ENCODE measurements at regions not wholly inside any gene's neighbourhood (a gene's known extent, or its start where the extent isn't known, plus 50 kb on each side); places are given as distances from the start of the nearest gene placed in this dataset.

DNA sequence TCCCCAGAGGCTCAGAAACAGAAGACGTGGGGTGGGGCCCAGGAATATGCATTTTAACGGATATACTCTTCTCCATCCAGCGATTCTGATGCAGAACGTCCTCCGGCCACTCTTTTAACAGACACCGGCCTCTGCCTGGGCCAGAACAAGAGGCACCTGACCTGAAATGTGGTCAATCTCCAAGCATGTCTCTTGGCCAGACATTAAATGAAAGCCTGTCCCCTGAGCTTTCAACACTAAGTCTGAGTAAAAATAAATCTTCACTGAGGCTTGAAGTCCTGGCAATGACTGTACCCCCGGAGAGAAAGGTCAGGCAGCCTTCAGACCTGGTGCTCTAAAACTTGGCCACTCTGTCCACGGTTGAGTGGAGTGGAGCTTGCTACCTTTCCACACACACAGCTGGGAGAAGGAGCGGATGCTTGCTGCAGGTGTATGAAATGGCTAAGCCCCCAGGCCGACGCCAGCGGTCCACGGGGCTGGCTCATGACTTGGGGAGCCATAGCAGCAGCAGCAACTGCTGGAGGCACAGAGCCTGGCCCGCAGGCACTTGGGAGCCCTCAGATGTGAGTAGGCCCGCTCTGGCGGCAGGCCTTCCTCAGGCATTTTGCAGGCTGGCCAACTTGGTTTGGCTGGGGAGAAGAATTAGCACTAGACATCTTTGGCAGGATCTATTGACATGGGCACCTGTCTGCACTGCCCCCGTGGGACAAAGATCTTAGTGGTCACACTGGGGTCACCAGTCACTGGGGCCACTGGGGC, 79.7 kb downstream of the TMEM17 start:
- TF ChIP-seq, protein P1, sequence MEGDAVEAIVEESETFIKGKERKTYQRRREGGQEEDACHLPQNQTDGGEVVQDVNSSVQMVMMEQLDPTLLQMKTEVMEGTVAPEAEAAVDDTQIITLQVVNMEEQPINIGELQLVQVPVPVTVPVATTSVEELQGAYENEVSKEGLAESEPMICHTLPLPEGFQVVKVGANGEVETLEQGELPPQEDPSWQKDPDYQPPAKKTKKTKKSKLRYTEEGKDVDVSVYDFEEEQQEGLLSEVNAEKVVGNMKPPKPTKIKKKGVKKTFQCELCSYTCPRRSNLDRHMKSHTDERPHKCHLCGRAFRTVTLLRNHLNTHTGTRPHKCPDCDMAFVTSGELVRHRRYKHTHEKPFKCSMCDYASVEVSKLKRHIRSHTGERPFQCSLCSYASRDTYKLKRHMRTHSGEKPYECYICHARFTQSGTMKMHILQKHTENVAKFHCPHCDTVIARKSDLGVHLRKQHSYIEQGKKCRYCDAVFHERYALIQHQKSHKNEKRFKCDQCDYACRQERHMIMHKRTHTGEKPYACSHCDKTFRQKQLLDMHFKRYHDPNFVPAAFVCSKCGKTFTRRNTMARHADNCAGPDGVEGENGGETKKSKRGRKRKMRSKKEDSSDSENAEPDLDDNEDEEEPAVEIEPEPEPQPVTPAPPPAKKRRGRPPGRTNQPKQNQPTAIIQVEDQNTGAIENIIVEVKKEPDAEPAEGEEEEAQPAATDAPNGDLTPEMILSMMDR (IDR thresholded peaks at IDR 0.05; ENCODE audit: insufficient read depth, low read length): no peak
- no peak overlapping the region for H3K4me3 ChIP-seq (ENCODE audit: low read depth, low read length)
- no peak for DNase-seq (ENCODE audit: low read depth)

DNA sequence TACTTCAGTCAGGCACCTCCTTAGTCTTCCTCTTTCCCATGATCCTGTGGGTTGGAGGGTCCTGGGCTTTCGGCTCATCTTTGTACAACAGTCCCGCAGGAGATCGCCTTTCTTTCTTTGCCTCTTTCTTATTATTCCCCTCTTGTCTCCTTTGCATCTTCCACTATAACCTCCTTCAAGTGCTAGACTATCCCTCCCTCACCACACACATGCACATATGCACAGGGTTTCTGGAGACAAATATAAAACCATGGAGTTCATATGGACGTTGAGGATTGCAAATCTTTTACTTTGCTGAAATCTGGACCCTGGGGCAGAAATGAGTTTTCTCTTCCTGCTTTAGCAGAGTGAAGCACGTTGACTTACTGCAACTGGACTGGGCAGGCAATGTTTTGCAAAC, 80.3 kb downstream of the TMEM17 start:
- no peak for DNase-seq (ENCODE audit: low read depth)
- TF ChIP-seq, protein P1 (IDR thresholded peaks at IDR 0.05; ENCODE audit: insufficient read depth, low read length): no peak

DNA sequence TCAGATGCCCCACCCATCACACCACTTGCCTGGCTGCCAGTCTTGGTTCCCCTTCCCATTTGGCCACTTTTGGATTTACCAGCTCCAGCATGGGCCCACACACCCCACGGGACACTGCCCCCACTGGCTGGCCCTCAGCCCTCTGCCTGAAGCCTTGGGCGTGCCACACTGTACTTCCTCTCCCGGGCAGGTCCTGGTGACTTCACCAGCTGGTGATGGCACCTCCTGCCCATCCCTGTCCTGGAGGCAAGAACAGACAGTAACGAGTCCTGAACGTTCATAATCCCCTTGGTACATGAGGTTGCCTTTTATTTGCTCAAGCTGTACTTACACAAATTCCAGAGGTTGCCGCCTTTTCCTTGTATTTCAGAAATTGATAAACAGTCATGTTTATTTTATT, 81.1 kb downstream of the TMEM17 start:
- no peak overlapping the region for H3K4me3 ChIP-seq (ENCODE audit: low read depth, low read length)
- TF ChIP-seq, protein P1 (IDR thresholded peaks at IDR 0.05; ENCODE audit: insufficient read depth, low read length): no peak
- DNase-seq (ENCODE audit: low read depth): no peak

More for the DNA sequence above, 80.3 kb downstream of the TMEM17 start:
- H3K4me3 ChIP-seq (ENCODE audit: low read depth, low read length): no peak overlapping the region

DNA sequence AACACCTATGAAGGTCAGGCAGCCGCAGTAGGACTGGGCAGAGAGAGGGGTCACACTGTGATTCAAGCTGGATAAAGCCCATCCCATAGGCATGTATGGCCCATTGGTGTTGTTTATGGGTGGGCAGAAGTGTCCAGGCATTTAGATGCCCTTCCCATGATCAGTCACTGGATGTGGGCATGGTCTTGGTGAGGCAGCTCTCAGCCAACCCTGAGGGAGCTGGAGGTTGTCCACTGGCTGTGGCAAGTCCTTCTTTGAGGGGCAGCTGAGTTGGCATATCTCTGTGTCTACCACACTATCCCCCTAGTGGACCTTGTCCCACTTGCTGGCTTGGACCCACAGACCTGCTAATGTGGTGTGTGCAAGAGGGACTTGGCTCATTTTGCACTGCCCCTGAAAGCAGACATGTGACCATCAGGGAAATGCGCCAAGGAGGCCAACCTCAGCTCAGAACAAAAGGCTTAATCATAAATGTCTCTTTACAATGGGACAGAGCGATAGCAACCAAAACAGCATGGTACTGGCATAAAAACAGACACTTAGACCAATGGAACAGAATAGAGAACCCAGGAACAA, 82.0 kb downstream of the TMEM17 start:
- H3K4me3 ChIP-seq (ENCODE audit: low read depth, low read length): no peak overlapping the region
- TF ChIP-seq, protein P1 (IDR thresholded peaks at IDR 0.05; ENCODE audit: insufficient read depth, low read length): no peak
- peak; percentile 17 for DNase-seq (ENCODE audit: low read depth)

DNA sequence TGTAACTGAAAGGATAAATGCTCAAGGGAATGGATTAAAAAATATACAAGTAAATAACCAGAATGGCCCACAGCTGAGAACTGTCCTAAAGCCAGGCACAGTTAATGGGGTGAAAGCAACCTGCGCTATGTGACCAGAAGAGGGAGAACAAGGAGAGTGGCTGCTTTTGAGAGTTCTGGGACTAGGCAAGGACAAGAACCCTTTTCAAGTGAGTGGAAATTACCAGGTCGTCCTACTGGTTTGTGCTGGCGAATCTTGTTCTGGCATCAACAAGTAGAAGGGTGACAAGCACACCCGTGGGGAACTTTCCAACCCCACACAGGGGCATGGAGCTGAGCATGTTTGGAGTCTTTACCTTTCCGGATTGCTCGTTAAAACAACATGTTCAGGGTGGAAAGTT, 82.8 kb downstream of the TMEM17 start:
- DNase-seq (ENCODE audit: low read depth): peak; percentile 24
- H3K4me3 ChIP-seq (ENCODE audit: low read depth, low read length): no peak overlapping the region
- TF ChIP-seq, protein P1 (IDR thresholded peaks at IDR 0.05; ENCODE audit: insufficient read depth, low read length): peak; percentile 53

DNA sequence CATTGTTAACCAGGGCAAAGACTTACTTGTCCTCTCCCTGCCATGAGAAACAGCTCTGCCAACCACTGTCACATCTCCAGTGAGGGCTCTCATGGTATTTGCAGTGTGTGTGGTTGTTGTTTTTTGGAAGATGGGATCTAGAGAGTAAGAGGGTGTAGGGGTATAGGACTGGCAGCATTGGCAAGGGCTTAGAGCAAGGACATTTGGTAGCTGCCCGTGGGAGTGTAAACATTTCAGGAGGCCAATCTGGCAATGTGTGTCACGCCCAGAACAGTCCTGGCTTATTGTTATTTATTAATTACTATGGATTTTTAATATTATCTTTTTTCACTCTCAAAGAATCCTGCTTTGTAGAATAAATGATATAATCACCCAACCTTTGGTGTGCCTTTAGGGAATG, 90.5 kb downstream of the TMEM17 start:
- H3K4me3 ChIP-seq (ENCODE audit: low read depth, low read length): no peak overlapping the region
- DNase-seq (ENCODE audit: low read depth): no peak
- TF ChIP-seq, protein P1 (IDR thresholded peaks at IDR 0.05; ENCODE audit: insufficient read depth, low read length): no peak

Data from fibroblast of the aortic adventitia (primary cell).